GM18508 (cell line): ENCODE measurements at regions not wholly inside any gene's neighbourhood (a gene's known extent, or its start where the extent isn't known, plus 50 kb on each side); places are given as distances from the start of the nearest gene placed in this dataset.

Experiments
- ATAC-seq: cut with Tn5 transposase; IDR thresholded peaks from one replicate; pipeline ENCODE4 v1.9.1; 2021; ENCODE audit warnings: moderate number of reproducible peaks; ENCODE audit not compliant: insufficient read depth, unreplicated experiment

- no peak for ATAC-seq
These were observed 203.6 kb upstream of the COPS8 start for GRCh38 chr2:236882074-236882473.

- no peak for ATAC-seq
These were observed 202.8 kb upstream of the COPS8 start for GRCh38 chr2:236882930-236883329.

GRCh38 chr2:236883819-236884218, 201.9 kb upstream of the COPS8 start:
- ATAC-seq, result no peak

- no peak for ATAC-seq
These were observed 201.0 kb upstream of the COPS8 start for GRCh38 chr2:236884569-236885175.

- ATAC-seq, result no peak
These were observed 199.2 kb upstream of the COPS8 start for GRCh38 chr2:236886456-236886855.

GRCh38 chr2:236887531-236887930, 198.2 kb upstream of the COPS8 start:
- ATAC-seq, result no peak

GRCh38 chr2:236887953-236888793, 197.5 kb upstream of the COPS8 start:
- no peak for ATAC-seq

GRCh38 chr2:236888794-236889780, 196.6 kb upstream of the COPS8 start:
- no peak for ATAC-seq

- no peak for ATAC-seq
These were observed 195.6 kb upstream of the COPS8 start for GRCh38 chr2:236889791-236890704.

GRCh38 chr2:236892721-236893120, 193.0 kb upstream of the COPS8 start:
- ATAC-seq, result no peak

- ATAC-seq, result no peak
These were observed 190.9 kb upstream of the COPS8 start for GRCh38 chr2:236894791-236895190.

- ATAC-seq, result no peak
These were observed 190.2 kb upstream of the COPS8 start for GRCh38 chr2:236895497-236895896.

GRCh38 chr2:236896688-236897087, 189.0 kb upstream of the COPS8 start:
- no peak for ATAC-seq

- ATAC-seq, result no peak
These were observed 186.5 kb upstream of the COPS8 start for GRCh38 chr2:236899146-236899545.

GRCh38 chr2:236899950-236900640, 185.6 kb upstream of the COPS8 start:
- ATAC-seq, result no peak

- ATAC-seq, result no peak
These were observed 183.7 kb upstream of the COPS8 start for GRCh38 chr2:236901956-236902355.

GRCh38 chr2:236903978-236904377, 181.7 kb upstream of the COPS8 start:
- ATAC-seq, result no peak

- ATAC-seq, result no peak
These were observed 181.1 kb upstream of the COPS8 start for GRCh38 chr2:236904389-236905263.
